ENCODE measurements at regions not wholly inside any gene's neighbourhood (a gene's known extent, or its start where the extent isn't known, plus 50 kb on each side); places are given as distances from the start of the nearest gene placed in this dataset.

- TF ChIP-seq SPI1 (IDR thresholded peaks at IDR 0.05; ENCODE audit: low read depth, low read length) (no peak), POLR2A (IDR thresholded peaks at IDR 0.05; ENCODE audit: low read depth, low read length) (no peak), POU2F2 (IDR thresholded peaks at IDR 0.05; ENCODE audit: low read depth, low read length) (no peak), PAX5 (IDR thresholded peaks at IDR 0.05; ENCODE audit: insufficient read depth, low read length, severe bottlenecking) (no peak)
- DNase-seq (ENCODE audit: insufficient read length, low spot score): no peak
- FAIRE-seq: no peak
Observed at GRCh38 chr2:535222-535621, 142.0 kb downstream of the TMEM18 start.

GRCh38 chr2:529852-530251 is 147.4 kb downstream of the TMEM18 start:
- DNase-seq (ENCODE audit: insufficient read length, low spot score) (no peak), FAIRE-seq (no peak)
- TF ChIP-seq POLR2A (IDR thresholded peaks at IDR 0.05; ENCODE audit: low read depth, low read length): no peak
- TF ChIP-seq SPI1 (IDR thresholded peaks at IDR 0.05; ENCODE audit: low read depth, low read length): no peak
- no peak for TF ChIP-seq PAX5 (IDR thresholded peaks at IDR 0.05; ENCODE audit: insufficient read depth, low read length, severe bottlenecking)
- no peak for TF ChIP-seq POLR2AphosphoS5 (IDR thresholded peaks at IDR 0.05; ENCODE audit: low read depth, low read length)
- TF ChIP-seq TAF1 (IDR thresholded peaks at IDR 0.05; ENCODE audit: low read depth, low read length): no peak
- no peak for TF ChIP-seq POU2F2 (IDR thresholded peaks at IDR 0.05; ENCODE audit: low read depth, low read length)

DNA sequence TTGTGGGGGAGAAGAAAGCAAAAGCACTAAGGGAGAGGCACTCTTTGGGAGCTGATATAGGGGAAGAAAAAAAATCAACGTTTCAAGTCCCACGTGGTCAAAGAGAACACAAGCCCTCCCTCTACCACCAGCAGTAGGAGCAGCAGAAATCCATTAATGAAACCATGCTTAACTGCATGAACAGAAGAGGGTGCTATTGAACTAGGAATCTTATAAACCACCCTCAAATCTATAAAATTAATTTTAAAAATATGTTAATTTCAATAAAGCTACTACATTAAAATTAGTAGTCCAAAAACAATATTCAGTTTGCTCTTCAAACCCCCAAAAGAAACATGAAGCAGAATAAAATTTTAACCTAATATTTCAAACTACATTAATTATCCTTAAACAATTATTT is 147.8 kb downstream of the TMEM18 start:
- TF ChIP-seq SPI1 (IDR thresholded peaks at IDR 0.05; ENCODE audit: low read depth, low read length): no peak
- TF ChIP-seq POU2F2 (IDR thresholded peaks at IDR 0.05; ENCODE audit: low read depth, low read length): no peak
- FAIRE-seq: no peak
- no peak for DNase-seq (ENCODE audit: insufficient read length, low spot score)

GRCh38 chr2:527581-527980 is 149.6 kb downstream of the TMEM18 start:
- TF ChIP-seq SPI1 (IDR thresholded peaks at IDR 0.05; ENCODE audit: low read depth, low read length): no peak
- DNase-seq (ENCODE audit: insufficient read length, low spot score) (no peak), FAIRE-seq (no peak)

- DNase-seq (ENCODE audit: insufficient read length, low spot score) (no peak), FAIRE-seq (peak; percentile 93)
- TF ChIP-seq PAX5 (IDR thresholded peaks at IDR 0.05; ENCODE audit: insufficient read depth, low read length, severe bottlenecking) (no peak), SPI1 (IDR thresholded peaks at IDR 0.05; ENCODE audit: low read depth, low read length) (no peak)
Observed at GRCh38 chr2:526918-527317, 150.3 kb downstream of the TMEM18 start.

GRCh38 chr2:525611-526010 is 151.6 kb downstream of the TMEM18 start:
- no peak for TF ChIP-seq SPI1 (IDR thresholded peaks at IDR 0.05; ENCODE audit: low read depth, low read length)
- TF ChIP-seq POU2F2 (IDR thresholded peaks at IDR 0.05; ENCODE audit: low read depth, low read length): no peak
- no peak for TF ChIP-seq POLR2AphosphoS5 (IDR thresholded peaks at IDR 0.05; ENCODE audit: low read depth, low read length)
- no peak for TF ChIP-seq TAF1 (IDR thresholded peaks at IDR 0.05; ENCODE audit: low read depth, low read length)
- no peak for TF ChIP-seq PAX5 (IDR thresholded peaks at IDR 0.05; ENCODE audit: insufficient read depth, low read length, severe bottlenecking)
- TF ChIP-seq POLR2A (IDR thresholded peaks at IDR 0.05; ENCODE audit: low read depth, low read length): no peak
- no peak for FAIRE-seq
- no peak for DNase-seq (ENCODE audit: insufficient read length, low spot score)

- FAIRE-seq: no peak
- DNase-seq (ENCODE audit: insufficient read length, low spot score): no peak
- TF ChIP-seq SPI1 (IDR thresholded peaks at IDR 0.05; ENCODE audit: low read depth, low read length): no peak
- TF ChIP-seq PAX5 (IDR thresholded peaks at IDR 0.05; ENCODE audit: insufficient read depth, low read length, severe bottlenecking): no peak
- no peak for TF ChIP-seq POLR2AphosphoS5 (IDR thresholded peaks at IDR 0.05; ENCODE audit: low read depth, low read length)
- no peak for TF ChIP-seq POLR2A (IDR thresholded peaks at IDR 0.05; ENCODE audit: low read depth, low read length)
- no peak for TF ChIP-seq TAF1 (IDR thresholded peaks at IDR 0.05; ENCODE audit: low read depth, low read length)
- no peak for TF ChIP-seq POU2F2 (IDR thresholded peaks at IDR 0.05; ENCODE audit: low read depth, low read length)
Observed at GRCh38 chr2:525021-525420, 152.2 kb downstream of the TMEM18 start.

DNA sequence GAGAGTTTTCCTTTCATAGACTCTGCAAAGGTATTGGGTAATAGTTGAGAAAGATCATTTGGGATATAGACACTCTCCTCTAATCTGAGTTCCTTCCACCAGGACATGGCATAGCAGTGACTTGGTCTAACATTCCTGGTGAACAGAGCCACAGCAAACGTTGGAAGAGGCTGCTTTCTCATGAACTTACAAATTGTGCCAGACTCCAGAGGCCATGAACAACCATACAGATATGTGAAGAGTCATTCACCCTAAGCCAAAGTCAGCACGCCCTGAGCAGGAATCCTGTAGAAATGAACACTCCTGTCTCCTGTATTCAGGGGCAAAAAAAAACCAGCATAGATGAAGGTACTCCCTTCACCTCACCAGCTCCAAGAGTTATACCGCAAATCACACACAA is 152.8 kb downstream of the TMEM18 start:
- FAIRE-seq: no peak
- no peak for DNase-seq (ENCODE audit: insufficient read length, low spot score)

DNA sequence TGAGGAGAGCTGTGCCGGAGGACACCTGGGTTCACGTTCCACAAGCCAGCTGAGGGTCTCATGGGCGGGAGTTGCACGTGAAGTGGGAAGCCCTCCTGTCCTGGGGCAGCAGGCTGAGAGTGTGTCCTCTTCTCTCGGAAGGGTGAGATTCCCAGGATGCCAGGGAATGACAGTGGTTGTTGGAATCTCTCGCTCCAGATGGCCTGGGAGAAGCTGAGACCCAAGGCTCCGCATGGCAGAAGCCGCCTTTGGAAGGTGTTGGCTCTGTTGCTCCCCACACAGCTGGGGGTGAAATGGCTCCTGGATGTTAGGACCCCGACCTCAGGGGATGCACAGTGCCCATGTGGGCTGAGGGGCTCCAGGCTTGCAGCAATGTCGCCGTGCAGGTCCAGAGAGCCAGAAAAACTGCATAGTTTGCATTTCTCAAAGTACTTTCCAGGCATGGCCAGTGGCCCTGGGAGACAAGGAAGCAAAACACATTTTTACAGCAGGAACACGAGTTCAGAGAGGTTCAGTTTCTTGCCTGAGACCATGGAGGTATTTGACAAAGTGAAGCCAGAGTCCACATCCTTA is 153.4 kb downstream of the TMEM18 start:
- FAIRE-seq (no peak), DNase-seq (ENCODE audit: insufficient read length, low spot score) (no peak)
- TF ChIP-seq POU2F2 (IDR thresholded peaks at IDR 0.05; ENCODE audit: low read depth, low read length): no peak
- TF ChIP-seq POLR2A (IDR thresholded peaks at IDR 0.05; ENCODE audit: low read depth, low read length): no peak
- TF ChIP-seq SPI1 (IDR thresholded peaks at IDR 0.05; ENCODE audit: low read depth, low read length): no peak
- no peak for TF ChIP-seq TAF1 (IDR thresholded peaks at IDR 0.05; ENCODE audit: low read depth, low read length)
- TF ChIP-seq POLR2AphosphoS5 (IDR thresholded peaks at IDR 0.05; ENCODE audit: low read depth, low read length): no peak
- TF ChIP-seq PAX5 (IDR thresholded peaks at IDR 0.05; ENCODE audit: insufficient read depth, low read length, severe bottlenecking): no peak

More for the DNA sequence above, 152.8 kb downstream of the TMEM18 start:
- no peak for TF ChIP-seq POU2F2 (IDR thresholded peaks at IDR 0.05; ENCODE audit: low read depth, low read length)

- no peak for FAIRE-seq
- no peak for DNase-seq (ENCODE audit: insufficient read length, low spot score)
- no peak for TF ChIP-seq POLR2AphosphoS5 (IDR thresholded peaks at IDR 0.05; ENCODE audit: low read depth, low read length)
- TF ChIP-seq PAX5 (IDR thresholded peaks at IDR 0.05; ENCODE audit: insufficient read depth, low read length, severe bottlenecking): no peak
- no peak for TF ChIP-seq POLR2A (IDR thresholded peaks at IDR 0.05; ENCODE audit: low read depth, low read length)
- TF ChIP-seq SPI1 (IDR thresholded peaks at IDR 0.05; ENCODE audit: low read depth, low read length): no peak
- TF ChIP-seq POU2F2 (IDR thresholded peaks at IDR 0.05; ENCODE audit: low read depth, low read length): no peak
- TF ChIP-seq TAF1 (IDR thresholded peaks at IDR 0.05; ENCODE audit: low read depth, low read length): no peak
Observed at GRCh38 chr2:522776-523175, 154.4 kb downstream of the TMEM18 start.

DNA sequence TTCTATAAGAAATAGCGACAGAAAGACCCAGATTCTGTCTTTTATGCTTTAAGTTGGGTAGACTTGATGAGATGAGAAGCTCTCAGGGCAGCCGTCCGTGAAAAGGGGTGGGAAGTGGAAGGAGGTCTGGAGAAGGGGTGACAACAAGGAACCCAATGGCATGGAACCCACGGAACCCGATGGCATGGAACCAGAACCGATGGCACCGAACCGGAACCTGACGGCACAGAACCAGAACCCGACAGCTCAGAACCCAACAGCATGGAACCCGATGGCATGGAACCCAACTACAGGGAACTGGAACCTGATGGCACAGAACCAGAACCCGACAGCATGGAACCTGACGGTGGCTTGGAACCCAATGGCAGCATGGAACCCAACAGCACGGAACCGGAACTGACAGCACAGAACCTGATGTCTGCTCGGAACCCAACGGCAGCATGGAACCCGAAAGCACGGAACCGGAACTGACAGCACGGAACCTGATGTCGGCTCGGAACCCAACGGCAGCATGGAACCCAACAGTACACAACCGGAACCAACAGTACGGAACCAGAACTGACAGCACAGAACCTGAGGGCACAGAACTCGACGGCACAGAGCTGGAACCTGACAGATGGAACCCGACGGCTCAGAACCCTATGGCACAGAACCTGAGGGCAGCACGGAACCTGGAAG is 155.2 kb downstream of the TMEM18 start:
- TF ChIP-seq TAF1 (IDR thresholded peaks at IDR 0.05; ENCODE audit: low read depth, low read length): no peak
- no peak for TF ChIP-seq POLR2A (IDR thresholded peaks at IDR 0.05; ENCODE audit: low read depth, low read length)
- no peak for TF ChIP-seq PAX5 (IDR thresholded peaks at IDR 0.05; ENCODE audit: insufficient read depth, low read length, severe bottlenecking)
- TF ChIP-seq POLR2AphosphoS5 (IDR thresholded peaks at IDR 0.05; ENCODE audit: low read depth, low read length): no peak
- no peak for TF ChIP-seq POU2F2 (IDR thresholded peaks at IDR 0.05; ENCODE audit: low read depth, low read length)
- no peak for TF ChIP-seq SPI1 (IDR thresholded peaks at IDR 0.05; ENCODE audit: low read depth, low read length)
- FAIRE-seq: no peak

More for the DNA sequence above, 155.2 kb downstream of the TMEM18 start:
- no peak for DNase-seq (ENCODE audit: insufficient read length, low spot score)

Data from GM12891 (cell line).